DMS153 treated with DMSO at 0.1 percent for 48 hours (cell line): ENCODE measurements at regions not wholly inside any gene's neighbourhood (a gene's known extent, or its start where the extent isn't known, plus 50 kb on each side); places are given as distances from the start of the nearest gene placed in this dataset.

Experiments
- DNase-seq: peaks from one replicate; lab custom pipeline; 2025; ENCODE audit not compliant: unreplicated experiment; lab: John Stamatoyannopoulos, UW

- no peak for DNase-seq
Measured at GRCh38 chr22:19640306-19640705, 74.0 kb upstream of the SEPTIN5 start.

- DNase-seq, result peak; percentile 81
Measured at GRCh38 chr22:19641254-19641982, 72.9 kb upstream of the SEPTIN5 start.

DNA sequence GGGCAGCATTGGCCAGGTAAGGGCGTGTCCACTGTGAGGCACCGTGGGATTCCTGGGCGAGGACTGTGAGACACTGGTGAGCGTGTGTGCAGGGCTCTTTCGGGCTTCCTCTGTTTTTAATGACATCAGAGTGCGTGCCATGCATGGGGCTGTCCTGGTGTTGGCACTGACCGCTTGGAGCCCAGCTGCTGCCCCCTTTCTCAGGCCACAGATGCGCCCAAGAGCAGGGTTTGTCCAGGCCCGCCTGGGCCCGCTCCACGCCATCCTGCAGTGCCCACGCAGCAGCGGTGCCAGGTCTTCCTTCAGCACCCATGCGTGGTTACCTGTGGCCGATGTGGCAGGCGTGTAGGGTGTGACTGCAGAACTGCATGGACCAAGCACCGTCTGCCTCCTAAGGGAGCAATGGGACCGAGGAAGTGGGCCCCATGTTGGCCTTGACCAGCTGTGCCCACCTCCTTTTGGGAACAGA, 72.3 kb upstream of the SEPTIN5 start:
- no peak for DNase-seq

- no peak for DNase-seq
Measured at GRCh38 chr22:19643448-19644313, 70.6 kb upstream of the SEPTIN5 start.

- no peak for DNase-seq
Measured at GRCh38 chr22:19644314-19645223, 69.7 kb upstream of the SEPTIN5 start.

DNA sequence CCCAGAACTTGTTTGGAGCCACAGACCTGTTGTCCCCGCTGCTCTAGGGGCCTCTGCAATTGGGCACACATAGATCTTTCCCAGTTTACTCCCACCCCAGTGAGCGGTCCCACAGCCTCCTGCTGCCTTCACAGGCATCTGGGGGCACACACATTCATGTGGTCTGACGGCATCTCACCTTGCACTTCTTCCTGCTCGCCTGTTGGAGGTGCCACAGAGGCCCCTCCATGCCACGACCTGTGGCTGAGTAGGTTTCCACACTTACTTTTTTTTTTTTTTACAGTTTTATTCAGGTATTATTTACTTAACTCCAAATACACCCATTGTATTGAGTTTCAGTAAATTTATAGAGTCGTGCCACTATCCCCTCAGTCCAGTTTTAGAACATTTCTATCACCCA, 68.9 kb upstream of the SEPTIN5 start:
- no peak for DNase-seq

DNA sequence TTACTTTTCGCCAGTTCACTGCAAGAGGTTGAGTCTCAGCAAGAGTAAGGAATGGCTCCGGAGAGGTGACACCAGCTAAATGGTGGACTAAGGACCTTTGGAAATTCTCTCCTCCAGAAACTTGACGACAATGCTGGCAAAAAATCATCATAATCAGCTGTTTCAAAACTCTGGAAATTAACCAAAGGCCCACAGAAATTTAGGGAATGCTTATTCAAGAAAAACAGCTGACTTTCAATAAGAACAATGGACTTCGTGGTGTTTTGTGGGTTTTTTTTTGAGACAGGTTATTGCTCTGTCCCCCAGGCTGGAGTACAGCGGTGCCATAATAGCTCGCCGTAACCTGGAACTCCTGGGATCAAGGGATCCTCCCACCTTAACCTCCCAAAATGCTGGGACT, 68.4 kb upstream of the SEPTIN5 start:
- no peak for DNase-seq

GRCh38 chr22:19646383-19646782, 67.9 kb upstream of the SEPTIN5 start:
- DNase-seq, result no peak

DNA sequence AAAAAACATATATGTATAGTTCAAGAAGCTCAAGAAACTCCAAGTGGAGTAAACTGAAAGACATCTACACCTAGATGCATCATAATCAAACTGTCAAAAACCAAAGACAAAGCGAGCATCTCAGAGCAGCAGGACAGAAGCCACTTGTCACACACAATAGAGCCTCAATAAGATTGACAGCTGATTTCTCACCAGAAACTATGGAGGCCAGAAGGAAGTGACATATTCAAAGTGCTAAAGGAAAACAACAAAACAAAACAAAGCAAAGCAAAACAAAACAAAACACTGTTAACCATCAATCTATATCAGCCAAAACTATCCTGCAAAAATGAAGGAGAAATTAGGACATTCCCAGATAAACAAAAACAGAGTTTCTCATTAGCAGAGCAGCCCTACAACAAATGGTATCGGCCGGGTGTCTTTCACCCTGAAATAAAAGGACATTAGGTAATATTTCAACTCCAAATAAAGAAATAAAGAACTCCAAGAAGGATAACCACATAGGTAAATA, 65.8 kb upstream of the SEPTIN5 start:
- DNase-seq, result peak; percentile 6

DNA sequence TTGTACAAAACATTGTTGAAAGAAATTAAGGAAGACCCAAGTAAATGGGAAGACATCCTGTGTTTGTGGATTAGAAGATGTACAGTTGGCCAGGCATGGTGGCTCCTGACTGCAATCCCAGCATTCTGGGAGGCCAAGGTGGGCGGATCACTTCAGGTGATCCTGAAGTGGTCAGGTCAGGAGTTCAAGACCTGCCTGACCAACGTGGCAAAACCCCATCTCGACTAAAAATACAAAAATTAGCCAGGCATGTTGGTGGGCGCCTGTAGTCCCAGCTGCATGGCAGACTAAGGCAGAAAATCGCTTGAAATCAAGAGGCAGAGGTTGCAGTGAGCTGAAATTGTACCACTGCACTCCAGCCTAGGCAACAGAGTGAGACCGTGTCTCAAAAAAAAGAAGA, 62.0 kb upstream of the SEPTIN5 start:
- no peak for DNase-seq

GRCh38 chr22:19654338-19654987, 59.8 kb upstream of the SEPTIN5 start:
- no peak for DNase-seq

DNA sequence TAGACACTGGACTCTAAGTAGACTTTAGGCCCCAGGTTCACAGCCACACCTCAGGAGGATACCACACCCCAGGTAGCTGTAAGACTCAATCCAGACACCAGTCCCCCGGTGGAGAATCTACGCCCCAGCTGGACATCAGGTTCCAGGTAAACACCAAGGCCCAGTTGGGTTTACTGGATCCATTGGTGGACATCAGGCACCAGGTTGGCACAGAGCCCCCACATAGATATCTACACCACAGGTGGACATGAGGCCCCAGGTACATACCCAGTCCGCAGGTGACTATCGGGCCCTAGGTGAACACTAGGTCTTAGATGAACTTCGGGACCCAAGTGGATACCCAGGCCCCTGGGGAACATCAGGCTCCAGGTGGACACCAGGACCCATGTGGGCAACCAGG, 58.9 kb upstream of the SEPTIN5 start:
- no peak for DNase-seq

DNA sequence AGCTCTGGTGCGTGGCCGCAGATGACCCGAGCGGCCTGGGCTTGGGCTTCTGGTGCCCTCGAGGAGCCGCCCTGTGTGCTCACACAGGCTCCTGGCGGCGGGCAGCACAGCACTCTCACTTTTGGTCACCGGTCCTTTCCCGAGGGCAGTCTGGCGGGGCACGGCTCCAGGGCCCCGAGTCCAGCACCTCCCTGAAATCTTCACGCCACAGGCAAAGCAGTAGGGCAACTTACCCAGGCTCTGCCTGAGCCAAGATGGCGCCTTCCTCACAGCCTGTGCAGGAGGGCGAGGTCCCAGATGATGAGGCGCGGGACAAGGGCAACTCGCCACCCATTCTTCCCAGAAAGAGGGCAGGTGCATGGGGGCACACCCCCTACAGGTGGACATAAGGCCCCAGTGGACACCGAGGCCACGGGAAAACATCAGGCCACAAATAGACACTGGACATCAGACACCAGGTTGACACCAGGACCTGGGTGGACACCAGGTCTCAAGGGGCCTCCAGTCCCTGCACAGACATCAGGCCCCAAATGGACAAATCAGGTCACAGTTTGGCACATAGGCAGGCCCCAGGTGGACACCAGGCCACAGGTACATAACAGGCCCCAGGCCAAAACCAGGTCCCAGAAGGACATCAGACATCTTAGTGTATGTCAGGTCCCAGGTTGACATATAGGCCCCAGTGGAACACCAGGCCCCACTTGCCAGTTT, 57.6 kb upstream of the SEPTIN5 start:
- no peak for DNase-seq

DNA sequence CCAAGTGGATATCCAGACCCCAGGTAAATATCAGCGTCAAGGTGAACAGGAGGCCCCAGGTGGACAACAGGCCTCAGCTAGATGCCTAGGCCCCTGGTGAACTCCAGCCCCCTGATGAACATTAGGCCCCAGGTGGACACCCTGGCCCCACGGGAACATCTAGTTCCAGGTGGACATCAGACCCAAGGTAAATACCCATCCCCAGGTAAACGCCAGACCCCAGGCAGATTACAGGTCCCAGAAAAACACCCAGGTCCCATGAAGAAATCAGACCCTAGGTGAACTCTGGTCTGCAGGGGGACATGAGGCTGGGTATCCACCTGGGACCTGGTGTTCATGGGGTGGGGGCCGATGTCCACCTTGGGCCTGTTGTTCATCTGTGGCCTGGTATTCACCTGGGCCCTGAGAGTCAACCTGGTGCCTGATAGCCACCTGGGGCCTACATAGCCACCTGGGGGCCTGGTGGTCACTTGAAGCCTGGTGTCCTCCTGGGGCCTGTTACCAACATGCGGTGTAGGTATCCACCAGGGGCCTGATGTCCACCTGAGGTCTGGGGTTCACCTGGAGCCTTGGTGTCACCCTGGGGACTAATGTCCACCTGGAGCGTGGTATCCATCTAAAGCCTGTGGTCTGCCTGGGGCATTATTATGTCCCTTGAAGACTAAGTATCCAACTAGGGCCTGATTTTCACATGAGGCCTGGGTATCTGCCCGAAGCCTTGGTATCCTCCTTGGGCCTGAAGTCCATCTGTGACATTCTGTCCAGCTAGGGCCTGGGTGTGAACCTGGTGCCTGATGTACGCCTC, 56.8 kb upstream of the SEPTIN5 start:
- DNase-seq, result no peak

DNA sequence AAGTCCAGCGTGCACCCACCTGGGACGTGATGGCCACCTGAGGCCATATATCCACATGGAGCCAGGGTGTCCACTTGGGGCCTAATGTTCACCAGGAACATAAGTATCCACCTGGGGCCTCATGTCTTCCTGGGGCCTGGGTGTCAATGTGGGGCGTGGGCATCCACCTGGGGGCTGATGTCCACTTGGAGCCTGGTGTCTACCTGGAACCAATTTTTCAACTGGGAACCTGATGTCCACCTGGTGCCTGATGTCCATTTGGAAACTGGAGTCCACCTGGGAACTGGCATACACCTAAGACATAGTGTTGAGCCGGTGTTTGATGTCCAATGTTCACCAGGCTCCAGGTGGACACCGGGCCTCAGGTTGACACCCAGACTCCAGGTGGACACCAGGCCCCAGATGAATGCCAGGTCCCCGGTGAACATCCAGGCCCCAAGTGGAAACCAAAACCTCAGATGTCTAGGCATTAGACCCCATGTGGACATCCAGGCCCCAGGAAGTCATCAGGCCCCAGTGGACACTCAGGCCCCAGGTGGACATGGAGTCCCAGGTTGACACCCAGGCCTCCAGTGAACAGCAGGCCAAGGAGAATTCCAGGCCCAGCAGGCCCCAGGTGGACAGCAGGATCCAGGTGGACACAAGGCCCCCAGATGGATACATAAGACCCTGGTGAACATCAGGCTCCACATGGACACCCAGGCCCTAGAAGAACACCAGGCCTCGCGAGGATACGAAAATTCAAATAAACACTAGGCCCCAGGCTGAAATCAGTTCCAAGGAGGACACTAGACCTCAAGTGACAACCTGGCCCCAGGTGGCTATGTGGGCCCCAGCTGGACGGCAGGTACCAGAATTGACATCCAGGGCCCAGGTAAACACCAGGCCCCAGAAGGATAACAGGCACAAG, 56.0 kb upstream of the SEPTIN5 start:
- no peak for DNase-seq

GRCh38 chr22:19658967-19659804, 55.1 kb upstream of the SEPTIN5 start:
- no peak for DNase-seq

- DNase-seq, result no peak
Measured at GRCh38 chr22:19659805-19660345, 54.4 kb upstream of the SEPTIN5 start.
